IMR-90 (cell line): ENCODE measurements at regions not wholly inside any gene's neighbourhood (a gene's known extent, or its start where the extent isn't known, plus 50 kb on each side); places are given as distances from the start of the nearest gene placed in this dataset.

ENCODE experiments used
- ATAC-seq: fragments of 200-7000 bp; cut with Tn5 transposase; 2 replicates; pipeline ENCODE4 v1.9.1; 2020; ENCODE audit warnings: low read depth, mild to moderate bottlenecking, moderate library complexity
- BruUV-seq: library from RNA; stranded (reverse); fragments of 400-500 nt; replicated peaks from 2 replicates; lab custom pipeline; 2021; lab: Mats Ljungman, UMichigan
- CTCF ChIA-PET: fragments of 300-600 bp; formaldehyde crosslinking; extraction: SDS; loops from one replicate; lab custom pipeline; 2021; ENCODE audit warnings: antibody characterized with exemption; lab: Yijun Ruan, JAX
- POLR2A ChIA-PET: fragments of 300-600 bp; sonication (Branson Sonifier 250); formaldehyde crosslinking; loops from one replicate; lab custom pipeline; 2022; ENCODE audit warnings: antibody characterized with exemption; ENCODE audit not compliant: unreplicated experiment; lab: Charles Lee
- DNase-seq: peaks from one replicate; pipeline ENCODE4 v3.0.0; 2013
- H2AFZ ChIP-seq: replicated peaks from 2 replicates; pipeline ENCODE3; 2013; ENCODE audit warnings: low read length, mild to moderate bottlenecking; ENCODE audit not compliant: poor library complexity
- H2AK5ac ChIP-seq: 2 replicates; pipeline ENCODE4 v1.6.1; 2013; ENCODE audit warnings: low read depth, low read length, inconsistent platforms
- H2AK9ac ChIP-seq: replicated peaks from 2 replicates; pipeline ENCODE3; 2013; ENCODE audit warnings: mild to moderate bottlenecking, low read depth, low read length, moderate library complexity; ENCODE audit not compliant: poor library complexity
- H2BK120ac ChIP-seq: 2 replicates; pipeline ENCODE4 v1.6.1; 2013; ENCODE audit warnings: low read depth, low read length, inconsistent platforms
- H2BK15ac ChIP-seq: 3 replicates; pipeline ENCODE4 v1.6.1; 2013; ENCODE audit warnings: low read depth, low read length, inconsistent platforms
- H2BK20ac ChIP-seq: 2 replicates; pipeline ENCODE4 v1.6.1; 2013; ENCODE audit warnings: low read depth, mild to moderate bottlenecking, inconsistent platforms, low read length, moderate library complexity
- H2BK5ac ChIP-seq: 2 replicates; pipeline ENCODE4 v1.6.1; 2013; ENCODE audit warnings: mild to moderate bottlenecking, low read depth, low read length, inconsistent platforms; ENCODE audit not compliant: poor library complexity, severe bottlenecking
- H3K14ac ChIP-seq: replicated peaks from 2 replicates; pipeline ENCODE4 v1.6.1; 2013; ENCODE audit warnings: low read depth, low read length, inconsistent platforms
- H3K18ac ChIP-seq: 2 replicates; pipeline ENCODE4 v1.6.1; 2013; ENCODE audit warnings: low read depth, low read length, control low read depth
- H3K23ac ChIP-seq: 2 replicates; pipeline ENCODE4 v1.6.1; 2013; ENCODE audit warnings: low read depth, low read length, inconsistent platforms
- H3K27ac ChIP-seq: 2 replicates; pipeline ENCODE4 v1.5.1; 2013; ENCODE audit warnings: mild to moderate bottlenecking, control low read depth, low read length; ENCODE audit not compliant: insufficient read depth
- H3K27me3 ChIP-seq: 2 replicates; pipeline ENCODE4 v1.6.1; 2013; ENCODE audit warnings: low read length; ENCODE audit not compliant: control insufficient read depth, insufficient read depth
- H3K36me3 ChIP-seq: 2 replicates; pipeline ENCODE4 v1.6.1; 2013; ENCODE audit warnings: low read length, mixed read lengths; ENCODE audit not compliant: control insufficient read depth, insufficient read depth
- H3K4ac ChIP-seq: 2 replicates; pipeline ENCODE4 v1.6.1; 2013; ENCODE audit warnings: low read depth, low read length, inconsistent platforms
- H3K4me1 ChIP-seq: 2 replicates; pipeline ENCODE4 v1.6.1; 2013; ENCODE audit warnings: low read length, mixed read lengths; ENCODE audit not compliant: control insufficient read depth, insufficient read depth
- H3K4me2 ChIP-seq: 2 replicates; pipeline ENCODE4 v1.6.1; 2013; ENCODE audit warnings: low read depth, mild to moderate bottlenecking, control low read depth, low read length, moderate library complexity
- H3K4me3 ChIP-seq: 2 replicates; pipeline ENCODE4 v1.5.1; 2013; ENCODE audit warnings: low read depth, mild to moderate bottlenecking, control low read depth, low read length, moderate library complexity; ENCODE audit not compliant: insufficient read depth
- H3K56ac ChIP-seq: 2 replicates; pipeline ENCODE4 v1.6.1; 2013; ENCODE audit warnings: low read length, inconsistent platforms; ENCODE audit not compliant: insufficient read depth; ENCODE audit errors: extremely low read depth
- H3K79me1 ChIP-seq, 2 experiments: 2 replicates each; pipeline ENCODE4 v1.6.1; 2013; ENCODE audit warnings: low read length in 2 of 2, inconsistent platforms in 1 of 2, low read depth in 1 of 2
- H3K9ac ChIP-seq: 2 replicates; pipeline ENCODE4 v1.6.1; 2013; ENCODE audit warnings: low read depth, low read length, control low read depth
- H3K9me1 ChIP-seq: 2 replicates; pipeline ENCODE4 v1.6.1; 2013; ENCODE audit warnings: low read length, inconsistent platforms; ENCODE audit not compliant: insufficient read depth
- H3K9me3 ChIP-seq: 2 replicates; pipeline ENCODE4 v1.6.1; 2013; ENCODE audit warnings: low read length; ENCODE audit not compliant: control insufficient read depth, insufficient read depth
- H4K20me1 ChIP-seq: 2 replicates; pipeline ENCODE4 v1.6.1; 2013; ENCODE audit warnings: low read length, inconsistent platforms; ENCODE audit not compliant: insufficient read depth
- H4K5ac ChIP-seq: 2 replicates; pipeline ENCODE4 v1.6.1; 2013; ENCODE audit warnings: mild to moderate bottlenecking, low read depth, low read length, control low read depth
- H4K8ac ChIP-seq, 2 experiments: 2 replicates each; pipeline ENCODE4 v1.6.1; 2013; ENCODE audit warnings: low read depth in 2 of 2, low read length in 2 of 2, control low read depth in 1 of 2, inconsistent platforms in 1 of 2
- H4K91ac ChIP-seq: 2 replicates; pipeline ENCODE4 v1.6.1; 2013; ENCODE audit warnings: low read depth, low read length, inconsistent platforms; ENCODE audit not compliant: insufficient read depth
- BHLHE40 ChIP-seq: fragments of 150-350 bp; IDR thresholded peaks from 2 replicates; pipeline ENCODE4 v1.6.1; 2016; ENCODE audit warnings: mild to moderate bottlenecking, low read depth, low read length
- CEBPB ChIP-seq: IDR thresholded peaks from 2 replicates; pipeline ENCODE4 v1.6.1; 2012; ENCODE audit warnings: low read depth, low read length, improper control_type of control experiment
- CHD1 ChIP-seq: IDR thresholded peaks from 2 replicates; pipeline ENCODE4 v1.6.1; 2012; ENCODE audit warnings: low read depth, low read length, improper control_type of control experiment
- MAFK ChIP-seq: IDR thresholded peaks from 2 replicates; pipeline ENCODE4 v1.6.1; 2012; ENCODE audit warnings: low read depth, low read length, improper control_type of control experiment
- MAZ ChIP-seq: IDR thresholded peaks from 2 replicates; pipeline ENCODE4 v1.6.1; 2012; ENCODE audit warnings: low read depth, mild to moderate bottlenecking, low read length, improper control_type of control experiment, moderate library complexity, borderline replicate concordance
- POLR2A ChIP-seq: IDR thresholded peaks from 2 replicates; pipeline ENCODE4 v1.6.1; 2012; ENCODE audit warnings: mild to moderate bottlenecking, low read depth, low read length
- RAD21 ChIP-seq: IDR thresholded peaks from 2 replicates; pipeline ENCODE4 v1.6.1; 2012; ENCODE audit warnings: low read length, improper control_type of control experiment
- RCOR1 ChIP-seq: IDR thresholded peaks from 2 replicates; pipeline ENCODE4 v1.6.1; 2012; ENCODE audit warnings: mild to moderate bottlenecking, low read length, improper control_type of control experiment; ENCODE audit not compliant: insufficient replicate concordance
- WGBS, 2 experiments: methylation state at CpG; one replicate each; pipeline versions ENCODE4 v1.1.5 to v1.1.7; 2013; ENCODE audit warnings: missing lambda C conversion rate in 2 of 2; ENCODE audit not compliant: insufficient read length in 1 of 2; ENCODE audit errors: extremely low coverage in 2 of 2; 5-methylcytosine and 5-hydroxymethylcytosine counted together
- dilution Hi-C: fragments of 300-500 bp; cut with HindIII; formaldehyde crosslinking; loops from one replicate; pipeline ENCODE4 v1.14.3; 2018; ENCODE audit warnings: low sequenced_read_pairs; ENCODE audit not compliant: unreplicated experiment
- in situ Hi-C: fragments of 300-500 bp; cut with MboI; formaldehyde crosslinking; loops from 3 replicates; pipeline ENCODE4 v1.14.3; 2019; ENCODE audit warnings: low sequenced_read_pairs, inconsistent platforms, mixed read lengths
- intact Hi-C: fragments of 100-400 bp; cut with micrococcal nuclease; formaldehyde crosslinking; loops from 2 replicates; pipeline ENCODE4 v1.10.0; 2022
- TF ChIP-seq, protein P1 (sequence below): conservative IDR thresholded peaks from 2 replicates; pipeline ENCODE4 v1.5.1; 2012; ENCODE audit warnings: mild to moderate bottlenecking, low read depth, low read length, improper control_type of control experiment
- TF ChIP-seq, protein P2 (sequence below): fragments of 150-350 bp; IDR thresholded peaks from 2 replicates; pipeline ENCODE4 v1.6.1; 2017; ENCODE audit warnings: mild to moderate bottlenecking, antibody characterized with exemption, low read length, low read depth

DNA sequence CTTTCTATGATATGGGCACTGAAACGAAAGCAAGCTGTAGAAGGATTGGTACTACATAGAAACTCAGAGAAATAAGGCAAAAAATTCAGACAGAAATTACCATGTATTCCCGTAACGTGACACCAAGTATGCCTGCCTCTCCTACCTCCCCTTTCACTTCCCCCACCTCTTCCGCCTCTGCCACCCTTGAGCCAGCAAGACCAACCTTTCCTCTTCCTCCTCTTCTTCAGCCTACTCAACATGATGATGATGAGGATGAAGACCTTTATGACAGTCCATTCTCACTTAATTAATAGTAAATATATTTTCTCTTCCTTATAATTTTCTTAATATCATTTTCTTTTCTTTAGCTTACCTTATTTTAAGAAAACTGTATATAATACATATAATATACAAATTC lies 188.1 kb upstream of the VGLL2 start:
- H3K36me3 ChIP-seq = no peaks in the 10 kb centered on the region
- ATAC-seq (no peak), DNase-seq (no peak)
- H3K27me3 ChIP-seq = no peaks in the 10 kb centered on the region
- H3K4ac ChIP-seq = no peak overlapping the region
- in situ Hi-C loops (no loop called here), intact Hi-C loops (no loop called here), dilution Hi-C loops (no loop called here)
- no TSS peak for BruUV-seq
- H3K27ac ChIP-seq = no peak overlapping the region
- H3K9me1 ChIP-seq = no peaks in the 10 kb centered on the region
- H3K23ac ChIP-seq = no peak overlapping the region
- H3K9me3 ChIP-seq = peaks cover 4% of the 10 kb centered on the region
- no peaks in the 10 kb centered on the region for H3K4me1 ChIP-seq
- no peak overlapping the region for H2BK15ac ChIP-seq
- no peak overlapping the region for H2BK5ac ChIP-seq
- no peak overlapping the region for H3K9ac ChIP-seq
- no peak overlapping the region for H2AK5ac ChIP-seq
- H2BK120ac ChIP-seq = no peak overlapping the region
- no peak overlapping the region for H4K5ac ChIP-seq
- H2AFZ ChIP-seq = no peak overlapping the region
- H3K18ac ChIP-seq = no peak overlapping the region
- no peak overlapping the region for H3K14ac ChIP-seq
- no peak overlapping the region for H3K56ac ChIP-seq
- no peak overlapping the region for H3K4me3 ChIP-seq
- H4K91ac ChIP-seq = no peak overlapping the region
- H2AK9ac ChIP-seq = no peak overlapping the region
- ChIA-PET POLR2A (no interaction called here), CTCF (no interaction called here)
- no peak overlapping the region for H2BK20ac ChIP-seq
- no peak overlapping the region for H4K8ac ChIP-seq
- no peaks in the 10 kb centered on the region for H4K20me1 ChIP-seq
- no CpG with 5 or more reads among the region's 4 CpGs for WGBS, 2 experiments
- TF ChIP-seq, protein P1, sequence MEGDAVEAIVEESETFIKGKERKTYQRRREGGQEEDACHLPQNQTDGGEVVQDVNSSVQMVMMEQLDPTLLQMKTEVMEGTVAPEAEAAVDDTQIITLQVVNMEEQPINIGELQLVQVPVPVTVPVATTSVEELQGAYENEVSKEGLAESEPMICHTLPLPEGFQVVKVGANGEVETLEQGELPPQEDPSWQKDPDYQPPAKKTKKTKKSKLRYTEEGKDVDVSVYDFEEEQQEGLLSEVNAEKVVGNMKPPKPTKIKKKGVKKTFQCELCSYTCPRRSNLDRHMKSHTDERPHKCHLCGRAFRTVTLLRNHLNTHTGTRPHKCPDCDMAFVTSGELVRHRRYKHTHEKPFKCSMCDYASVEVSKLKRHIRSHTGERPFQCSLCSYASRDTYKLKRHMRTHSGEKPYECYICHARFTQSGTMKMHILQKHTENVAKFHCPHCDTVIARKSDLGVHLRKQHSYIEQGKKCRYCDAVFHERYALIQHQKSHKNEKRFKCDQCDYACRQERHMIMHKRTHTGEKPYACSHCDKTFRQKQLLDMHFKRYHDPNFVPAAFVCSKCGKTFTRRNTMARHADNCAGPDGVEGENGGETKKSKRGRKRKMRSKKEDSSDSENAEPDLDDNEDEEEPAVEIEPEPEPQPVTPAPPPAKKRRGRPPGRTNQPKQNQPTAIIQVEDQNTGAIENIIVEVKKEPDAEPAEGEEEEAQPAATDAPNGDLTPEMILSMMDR = no peak
- TF ChIP-seq BHLHE40 (no peak), CHD1 (no peak), MAZ (no peak), MAFK (no peak), RCOR1 (no peak), CEBPB (no peak), POLR2A (no peak), RAD21 (no peak)
- TF ChIP-seq, protein P2, sequence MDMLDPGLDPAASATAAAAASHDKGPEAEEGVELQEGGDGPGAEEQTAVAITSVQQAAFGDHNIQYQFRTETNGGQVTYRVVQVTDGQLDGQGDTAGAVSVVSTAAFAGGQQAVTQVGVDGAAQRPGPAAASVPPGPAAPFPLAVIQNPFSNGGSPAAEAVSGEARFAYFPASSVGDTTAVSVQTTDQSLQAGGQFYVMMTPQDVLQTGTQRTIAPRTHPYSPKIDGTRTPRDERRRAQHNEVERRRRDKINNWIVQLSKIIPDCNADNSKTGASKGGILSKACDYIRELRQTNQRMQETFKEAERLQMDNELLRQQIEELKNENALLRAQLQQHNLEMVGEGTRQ = no peak
- no peak overlapping the region for H3K4me2 ChIP-seq
- H3K79me1 ChIP-seq = no peaks in the 10 kb centered on the region
